ENCODE measurements at regions not wholly inside any gene's neighbourhood (a gene's known extent, or its start where the extent isn't known, plus 50 kb on each side); places are given as distances from the start of the nearest gene placed in this dataset.

- TF ChIP-seq CTCF (IDR thresholded peaks at IDR 0.05; ENCODE audit: low read depth, low read length) = no peak
- no peak for TF ChIP-seq EZH2phosphoT487 (IDR thresholded peaks at IDR 0.05; ENCODE audit: low read depth)
Observed at GRCh38 chr7:26978146-26978545, 113.8 kb upstream of the SKAP2 start.

Data from OCI-LY3 (cell line).